ENCODE measurements at regions not wholly inside any gene's neighbourhood (a gene's known extent, or its start where the extent isn't known, plus 50 kb on each side); places are given as distances from the start of the nearest gene placed in this dataset.

GRCh38 chr5:73291873-73292272, 118.9 kb downstream of the TMEM174 start (continued):
- no peak for TF ChIP-seq USF1 (IDR thresholded peaks at IDR 0.05; ENCODE audit: borderline replicate concordance, extremely low read length, insufficient read depth, low read depth, low read length)
- no peak for TF ChIP-seq ATF7 (IDR thresholded peaks at IDR 0.05; ENCODE audit: low read depth)

- H2AFZ ChIP-seq (ENCODE audit: control insufficient read depth, low read depth, low read length) = no peak overlapping the region
- ChIA-PET SMC1A (ENCODE audit: uncharacterized antibody, unreplicated experiment) (no interaction called here), CTCF (no interaction called here), POLR2A (no interaction called here), RAD21 (ENCODE audit: unreplicated experiment) (no interaction called here)
- no TSS peak for BruUV-seq (replicated peaks)
- no peak for TF ChIP-seq YBX1 (IDR thresholded peaks at IDR 0.05)
- TF ChIP-seq MEF2B (IDR thresholded peaks at IDR 0.05; ENCODE audit: partially characterized antibody, poor library complexity, severe bottlenecking) = no peak
- TF ChIP-seq SIX5 (IDR thresholded peaks at IDR 0.05; ENCODE audit: low read depth, low read length, severe bottlenecking) = no peak
- TF ChIP-seq RBBP5 (conservative IDR thresholded peaks at IDR 0.05) = no peak
- TF ChIP-seq ESRRA (IDR thresholded peaks at IDR 0.05; ENCODE audit: low read length) = no peak
- TF ChIP-seq E2F4 (IDR thresholded peaks at IDR 0.05; ENCODE audit: low read depth, low read length) = no peak
- no peak for TF ChIP-seq MAX (IDR thresholded peaks at IDR 0.05; ENCODE audit: low read depth, low read length)
- TF ChIP-seq NRF1 (conservative IDR thresholded peaks at IDR 0.05; ENCODE audit: low read depth, low read length) = no peak
- TF ChIP-seq ZNF622 (IDR thresholded peaks at IDR 0.05) = no peak
- no peak for TF ChIP-seq BCL11A (IDR thresholded peaks at IDR 0.05; ENCODE audit: low read depth, low read length)
- TF ChIP-seq ZBTB33 (IDR thresholded peaks at IDR 0.05) = no peak
- TF ChIP-seq TAF1 (IDR thresholded peaks at IDR 0.05; ENCODE audit: borderline replicate concordance, low read depth, low read length) = no peak
- TF ChIP-seq LARP7 (IDR thresholded peaks at IDR 0.05) = no peak
- no peak for TF ChIP-seq RELB (IDR thresholded peaks at IDR 0.05; ENCODE audit: low read depth)
- no peak for TF ChIP-seq ETV6 (conservative IDR thresholded peaks at IDR 0.05 in 1 of 2, IDR thresholded peaks at IDR 0.05 in 1 of 2; ENCODE audit: borderline replicate concordance in 1 of 2, low read depth in 1 of 2)
- H4K20me1 ChIP-seq (ENCODE audit: control insufficient read depth, insufficient read depth) = no peaks in the 10 kb centered on the region
- ATAC-seq (no peak), FAIRE-seq (no peak), DNase-seq (ENCODE audit: low read depth, low spot score) (no peak)
- H3K4me2 ChIP-seq (ENCODE audit: control insufficient read depth, insufficient read depth) = no peak overlapping the region
- no peaks in the 10 kb centered on the region for H3K79me2 ChIP-seq (ENCODE audit: control insufficient read depth, insufficient read depth, low read length)
- peaks cover 2 to 3% of the 10 kb centered on the region in 2 experiments; a peak in 2 of 4 replicates for H3K27me3 ChIP-seq (replicated peaks in 1 of 2; ENCODE audit: control insufficient read depth in 2 of 2, insufficient read depth in 2 of 2, low read length in 1 of 2)
- H3K9me3 ChIP-seq (replicated peaks; ENCODE audit: control insufficient read depth, insufficient read depth, low read length) = no peaks in the 10 kb centered on the region; the same call in 2 of the 3 replicates
- H3K4me3 ChIP-seq = no peak overlapping the region
- no peaks in the 10 kb centered on the region for H3K4me1 ChIP-seq (ENCODE audit: control insufficient read depth, insufficient read depth, low read length)
- H3K9ac ChIP-seq (ENCODE audit: control insufficient read depth, insufficient read depth, low read length) = no peak overlapping the region
- no peaks in the 10 kb centered on the region for H3K36me3 ChIP-seq (ENCODE audit: control insufficient read depth in 2 of 2, insufficient read depth in 2 of 2, low read length in 1 of 2)
- WGBS (ENCODE audit: insufficient coverage, insufficient replicate concordance, low lambda C conversion rate, missing lambda C conversion rate) = 10% methylated on average over 3 of the region's 3 CpGs
- no peak overlapping the region for H3K27ac ChIP-seq (ENCODE audit: control insufficient read depth, insufficient read depth)
- in situ Hi-C loops (cut with MboI) (no loop called here), intact Hi-C loops (cut with micrococcal nuclease; ENCODE audit: unreplicated experiment) (loop anchor here (5.0 kb wide), 1 partner anchor 162 kb away; no protein-coding TSS in a partner anchor)
Observed at GRCh38 chr5:73290242-73290641, 117.2 kb downstream of the TMEM174 start.
